H9 (cell line): ENCODE measurements at regions not wholly inside any gene's neighbourhood (a gene's known extent, or its start where the extent isn't known, plus 50 kb on each side); places are given as distances from the start of the nearest gene placed in this dataset.

Experiments
- DNase-seq: peaks from one replicate; pipeline ENCODE4 v3.0.0-alpha.2; 2017
- H2AFZ ChIP-seq: one replicate; pipeline ENCODE4 v1.6.1; 2013; ENCODE audit warnings: mild to moderate bottlenecking, low read length, control low read depth, moderate library complexity
- H2AK5ac ChIP-seq: 2 replicates; pipeline ENCODE4 v1.6.1; 2013; ENCODE audit warnings: low read length, control low read depth, mixed read lengths; ENCODE audit not compliant: insufficient read length
- H2BK120ac ChIP-seq: one replicate; pipeline ENCODE4 v1.6.1; 2013; ENCODE audit warnings: low read depth, mild to moderate bottlenecking, low read length, control low read depth, inconsistent platforms; ENCODE audit not compliant: poor library complexity, severe bottlenecking
- H2BK12ac ChIP-seq: 2 replicates; pipeline ENCODE4 v1.6.1; 2013; ENCODE audit warnings: low read length, control low read depth, mixed read lengths, low read depth; ENCODE audit not compliant: insufficient read length
- H2BK15ac ChIP-seq: 2 replicates; pipeline ENCODE4 v1.6.1; 2013; ENCODE audit warnings: low read depth, low read length, control low read depth
- H2BK20ac ChIP-seq: one replicate; pipeline ENCODE4 v1.6.1; 2013; ENCODE audit warnings: low read depth, mild to moderate bottlenecking, low read length, control low read depth, inconsistent platforms; ENCODE audit not compliant: poor library complexity, severe bottlenecking
- H2BK5ac ChIP-seq: 2 replicates; pipeline ENCODE4 v1.6.1; 2013; ENCODE audit warnings: low read length, control low read depth, mixed read lengths; ENCODE audit not compliant: insufficient read length
- H3K14ac ChIP-seq: 2 replicates; pipeline ENCODE4 v1.6.1; 2013; ENCODE audit warnings: low read length, control low read depth; ENCODE audit not compliant: insufficient read depth
- H3K18ac ChIP-seq: 2 replicates; pipeline ENCODE4 v1.6.1; 2013; ENCODE audit warnings: low read depth, mild to moderate bottlenecking, mixed read lengths, low read length, control low read depth; ENCODE audit not compliant: insufficient read length
- H3K23ac ChIP-seq: 2 replicates; pipeline ENCODE4 v1.6.1; 2013; ENCODE audit warnings: low read length, control low read depth, mixed read lengths, low read depth; ENCODE audit not compliant: insufficient read length
- H3K23me2 ChIP-seq: 2 replicates; pipeline ENCODE4 v1.6.1; 2013; ENCODE audit warnings: low read depth, mild to moderate bottlenecking, mixed read lengths, low read length, control low read depth; ENCODE audit not compliant: insufficient read length, poor library complexity, severe bottlenecking
- H3K27ac ChIP-seq: 2 replicates; pipeline ENCODE4 v1.5.1; 2013; ENCODE audit warnings: low read length, control low read depth, mixed read lengths, low read depth; ENCODE audit not compliant: insufficient read length
- H3K27me3 ChIP-seq: 2 replicates; pipeline ENCODE4 v1.6.1; 2013; ENCODE audit warnings: low read length, control low read depth, inconsistent platforms; ENCODE audit not compliant: insufficient read depth
- H3K4ac ChIP-seq: 2 replicates; pipeline ENCODE4 v1.6.1; 2013; ENCODE audit warnings: low read depth, mild to moderate bottlenecking, control low read depth, inconsistent platforms, low read length, moderate library complexity
- H3K4me1 ChIP-seq: 2 replicates; pipeline ENCODE4 v1.6.1; 2013; ENCODE audit warnings: low read length, control low read depth, inconsistent platforms; ENCODE audit not compliant: insufficient read depth
- H3K4me2 ChIP-seq: 2 replicates; pipeline ENCODE4 v1.6.1; 2013; ENCODE audit warnings: low read length, control low read depth, mixed read lengths; ENCODE audit not compliant: insufficient read length, insufficient read depth
- H3K56ac ChIP-seq: 2 replicates; pipeline ENCODE4 v1.6.1; 2013; ENCODE audit warnings: low read depth, mild to moderate bottlenecking, mixed read lengths, low read length, control low read depth; ENCODE audit not compliant: insufficient read length
- H3K79me1 ChIP-seq: 2 replicates; pipeline ENCODE4 v1.6.1; 2013; ENCODE audit warnings: low read depth, mild to moderate bottlenecking, moderate library complexity, low read length, control low read depth, inconsistent platforms; ENCODE audit not compliant: insufficient read depth, poor library complexity, severe bottlenecking
- H3K79me2 ChIP-seq: 2 replicates; pipeline ENCODE4 v1.6.1; 2013; ENCODE audit warnings: low read length, control low read depth, inconsistent platforms; ENCODE audit not compliant: insufficient read depth
- H3K9ac ChIP-seq: 2 replicates; pipeline ENCODE4 v1.6.1; 2013; ENCODE audit warnings: low read length, control low read depth, mixed read lengths; ENCODE audit not compliant: insufficient read length; ENCODE audit errors: extremely low read depth
- H3K9me3 ChIP-seq: one replicate; pipeline ENCODE4 v1.6.1; 2013; ENCODE audit warnings: low read depth, low read length, inconsistent platforms; ENCODE audit not compliant: control insufficient read depth
- H3T11ph ChIP-seq: one replicate; pipeline ENCODE4 v1.6.1; 2013; ENCODE audit warnings: mild to moderate bottlenecking, low read length, control low read depth, inconsistent platforms
- H4K20me1 ChIP-seq: one replicate; pipeline ENCODE4 v1.6.1; 2013; ENCODE audit not compliant: control insufficient read depth, insufficient read length, insufficient read depth
- H4K5ac ChIP-seq: 2 replicates; pipeline ENCODE4 v1.6.1; 2013; ENCODE audit warnings: low read depth, mild to moderate bottlenecking, mixed read lengths, low read length, control low read depth; ENCODE audit not compliant: insufficient read length
- H4K8ac ChIP-seq: replicated peaks from 2 replicates; pipeline ENCODE4 v1.6.1; 2013; ENCODE audit warnings: low read length, control low read depth, mixed read lengths, low read depth; ENCODE audit not compliant: insufficient read length
- H4K91ac ChIP-seq: 2 replicates; pipeline ENCODE4 v1.6.1; 2013; ENCODE audit warnings: low read depth, mild to moderate bottlenecking, moderate library complexity, mixed read lengths, low read length, control low read depth; ENCODE audit not compliant: insufficient read length
- H3K27ac Mint-ChIP-seq, 3 experiments: 2 replicates in 2 of 3; 3 replicates in 1 of 3; pipeline ENCODE4 v1.8.0; 2020 to 2021; ENCODE audit warnings: mixed read lengths in 3 of 3, mild to moderate bottlenecking in 1 of 3, moderate library complexity in 1 of 3
- H3K27me3 Mint-ChIP-seq: 2 replicates; pipeline ENCODE4 v1.8.0; 2021; ENCODE audit warnings: low read depth, mild to moderate bottlenecking, moderate library complexity, mixed read lengths
- H3K36me3 Mint-ChIP-seq, 3 experiments: 2 replicates in 2 of 3; 3 replicates in 1 of 3; pipeline ENCODE4 v1.8.0; 2020 to 2021; ENCODE audit warnings: low read depth in 3 of 3, mixed read lengths in 3 of 3; ENCODE audit not compliant: insufficient read depth in 1 of 3
- H3K4me1 Mint-ChIP-seq, 2 experiments: 2 replicates each; pipeline ENCODE4 v1.8.0; 2020; ENCODE audit warnings: mixed read lengths in 2 of 2
- H3K4me3 Mint-ChIP-seq, 2 experiments: 2 replicates in 1 of 2; 3 replicates in 1 of 2; pipeline ENCODE4 v1.8.0; 2020 to 2021; ENCODE audit warnings: mild to moderate bottlenecking in 2 of 2, mixed read lengths in 2 of 2, moderate library complexity in 1 of 2
- H3K9me3 Mint-ChIP-seq, 2 experiments: 2 replicates in 1 of 2; 3 replicates in 1 of 2; pipeline ENCODE4 v1.8.0; 2020; ENCODE audit warnings: mild to moderate bottlenecking in 2 of 2, mixed read lengths in 2 of 2, moderate library complexity in 1 of 2
- CTCF ChIP-seq: fragments of 200-600 bp; sonication (generic); conservative IDR thresholded peaks from 3 replicates; pipeline ENCODE4 v1.8.0; 2021; ENCODE audit warnings: antibody characterized with exemption, mild to moderate bottlenecking
- WGBS: extraction: QIAGEN DNeasy Blood & Tissue Kit; methylation state at CpG from one replicate; pipeline ENCODE4 v1.1.7; 2013; ENCODE audit warnings: missing lambda C conversion rate, low lambda C conversion rate, mixed read lengths; ENCODE audit not compliant: insufficient read length; ENCODE audit errors: extremely low coverage; 5-methylcytosine and 5-hydroxymethylcytosine counted together

GRCh38 chr14:87809261-87809660, 183.7 kb downstream of the GALC start:
- no peaks in the 10 kb centered on the region for H4K20me1 ChIP-seq
- no CpG with 5 or more reads among the region's 5 CpGs for WGBS
- no peak overlapping the region for H3K23ac ChIP-seq
- H3K23me2 ChIP-seq: no peaks in the 10 kb centered on the region
- peaks cover 0 to 5% (median 5%) of the 10 kb centered on the region in 3 experiments; a peak in 3 of 7 replicates for H3K36me3 Mint-ChIP-seq
- no peak overlapping the region for H3K27ac ChIP-seq
- H3K27me3 Mint-ChIP-seq: no peaks in the 10 kb centered on the region
- H2BK12ac ChIP-seq: no peak overlapping the region
- H3K27me3 ChIP-seq: no peaks in the 10 kb centered on the region
- H3K9ac ChIP-seq: no peak overlapping the region
- DNase-seq: no peak
- H2BK5ac ChIP-seq: no peak overlapping the region
- H2BK120ac ChIP-seq: no peak overlapping the region
- no peak overlapping the region for H3K56ac ChIP-seq
- H4K91ac ChIP-seq: no peak overlapping the region
- H3K4me1 ChIP-seq: no peaks in the 10 kb centered on the region
- no peak overlapping the region for H3K18ac ChIP-seq
- H3K27ac Mint-ChIP-seq: no peak overlapping the region
- H4K8ac ChIP-seq: no peak overlapping the region
- H3K4me2 ChIP-seq: no peak overlapping the region
- no peak overlapping the region for H2BK15ac ChIP-seq
- H3K9me3 ChIP-seq: no peaks in the 10 kb centered on the region
- no peak overlapping the region for H3K4me3 Mint-ChIP-seq
- H3K14ac ChIP-seq: no peak overlapping the region
- no peak overlapping the region for H4K5ac ChIP-seq
- H3K4ac ChIP-seq: no peak overlapping the region
- H3K4me1 Mint-ChIP-seq: peaks cover 2 to 3% of the 10 kb centered on the region in 2 experiments; a peak in 2 of 4 replicates
- no peak for TF ChIP-seq CTCF
- peaks cover 5 to 7% of the 10 kb centered on the region in 2 experiments for H3K9me3 Mint-ChIP-seq
- H2BK20ac ChIP-seq: no peak overlapping the region
- H3T11ph ChIP-seq: no peak overlapping the region
- H3K79me1 ChIP-seq: no peaks in the 10 kb centered on the region
- H2AFZ ChIP-seq: no peak overlapping the region
- no peak overlapping the region for H2AK5ac ChIP-seq
- H3K79me2 ChIP-seq: no peaks in the 10 kb centered on the region
